ENCODE measurements at regions not wholly inside any gene's neighbourhood (a gene's known extent, or its start where the extent isn't known, plus 50 kb on each side); places are given as distances from the start of the nearest gene placed in this dataset.
"Not testable (repeated sequence)": the region's sequence is repeated elsewhere in the genome, so short reads cannot be mapped to it uniquely, and the experiment has no call there.

GRCh38 chr10:63965846-63966245, 444.6 kb downstream of the REEP3 start:
- H3K27ac Mint-ChIP-seq = no peak overlapping the region
- no peaks in the 10 kb centered on the region for H3K27me3 Mint-ChIP-seq
- H3K4me1 Mint-ChIP-seq = no peaks in the 10 kb centered on the region
- no peak overlapping the region for H3K4me3 Mint-ChIP-seq
- CTCF ChIA-PET = no interaction called here
- no peaks in the 10 kb centered on the region for H3K9me3 Mint-ChIP-seq
- POLR2A ChIA-PET = no interaction called here
- H3K36me3 Mint-ChIP-seq (ENCODE audit: low read depth) = no peaks in the 10 kb centered on the region
- no peak for DNase-seq

DNA sequence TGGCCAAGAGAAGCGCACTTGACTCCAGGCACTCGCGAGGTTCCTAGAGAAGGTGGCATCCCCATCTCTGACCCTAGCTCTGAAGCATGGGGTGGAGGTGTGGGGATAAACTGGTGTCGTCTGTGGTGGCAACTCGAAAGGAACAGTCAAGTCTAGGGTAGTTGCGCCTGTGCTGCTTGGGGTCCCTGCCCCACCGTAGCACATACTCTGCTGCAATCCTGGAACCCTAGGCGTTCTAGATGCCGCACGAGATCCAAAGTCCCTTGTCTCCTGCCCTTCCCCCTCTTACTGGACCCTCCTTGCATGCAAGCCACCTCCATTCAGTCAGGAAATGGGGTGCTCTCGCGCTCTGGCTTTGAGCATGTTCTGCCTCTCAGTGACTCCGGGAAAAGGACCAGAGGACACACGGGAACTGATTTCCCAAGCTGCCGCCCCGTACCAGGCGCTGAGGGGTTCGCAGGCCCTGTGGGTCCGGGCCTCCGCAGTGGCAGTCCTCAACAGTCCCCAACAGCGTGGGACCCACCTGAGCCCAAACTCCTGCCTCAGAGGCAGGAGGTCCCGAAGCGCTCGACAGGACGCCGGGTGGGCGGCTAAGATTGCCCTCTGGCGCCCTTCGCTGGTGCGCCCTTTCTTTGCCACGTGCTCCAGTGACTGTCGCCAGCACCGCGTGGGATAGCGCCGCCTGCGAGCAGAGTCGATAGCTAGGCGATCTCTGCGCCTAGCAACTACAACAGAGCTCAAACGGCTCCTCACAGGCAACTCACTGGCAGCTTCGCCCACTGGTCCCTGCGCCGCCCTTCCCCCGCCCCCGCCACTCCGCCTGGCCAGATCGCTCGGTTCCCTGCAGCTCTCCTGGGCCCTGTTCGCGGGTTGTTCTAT, 452.0 kb downstream of the REEP3 start:
- Mint-ChIP-seq H3K4me1 (no peaks in the 10 kb centered on the region), H3K27me3 (no peaks in the 10 kb centered on the region), H3K9me3 (no peaks in the 10 kb centered on the region), H3K36me3 (ENCODE audit: low read depth) (no peaks in the 10 kb centered on the region), H3K27ac (no peak overlapping the region), H3K4me3 (no peak overlapping the region)
- DNase-seq = no peak
- ChIA-PET CTCF (no interaction called here), POLR2A (no interaction called here)

- Mint-ChIP-seq H3K9me3 (no peaks in the 10 kb centered on the region), H3K4me3 (no peak overlapping the region), H3K4me1 (no peaks in the 10 kb centered on the region), H3K27ac (no peak overlapping the region), H3K27me3 (peaks cover 2% of the 10 kb centered on the region), H3K36me3 (ENCODE audit: low read depth) (no peaks in the 10 kb centered on the region)
- CTCF ChIA-PET = no interaction called here
- DNase-seq = peak; percentile 41
- POLR2A ChIA-PET = no interaction called here
Measured at GRCh38 chr10:63976538-63976937, 455.3 kb downstream of the REEP3 start.

GRCh38 chr10:63977329-63977923, 456.2 kb downstream of the REEP3 start:
- DNase-seq = peak; percentile 40
- CTCF ChIA-PET = interaction anchor here (1.0 kb wide), 1 partner anchor 19 kb away, joined by 3 read pairs; no protein-coding TSS in a partner anchor
- Mint-ChIP-seq H3K27me3 (peaks cover 2% of the 10 kb centered on the region), H3K36me3 (ENCODE audit: low read depth) (no peaks in the 10 kb centered on the region), H3K4me3 (no peak overlapping the region), H3K27ac (no peak overlapping the region), H3K9me3 (no peaks in the 10 kb centered on the region), H3K4me1 (no peaks in the 10 kb centered on the region)
- POLR2A ChIA-PET = no interaction called here

- H3K27ac Mint-ChIP-seq; POLR2A ChIA-PET; DNase-seq; H3K27me3 Mint-ChIP-seq; H3K4me1 Mint-ChIP-seq; H3K9me3 Mint-ChIP-seq; H3K4me3 Mint-ChIP-seq; H3K36me3 Mint-ChIP-seq (ENCODE audit: low read depth): not testable (repeated sequence)
- CTCF ChIA-PET = interaction anchor here (0.7 kb wide), 1 partner anchor 1074 kb away, joined by 3 read pairs; no protein-coding TSS in a partner anchor
Measured at GRCh38 chr10:63980870-63981269, 459.7 kb downstream of the REEP3 start.

DNA sequence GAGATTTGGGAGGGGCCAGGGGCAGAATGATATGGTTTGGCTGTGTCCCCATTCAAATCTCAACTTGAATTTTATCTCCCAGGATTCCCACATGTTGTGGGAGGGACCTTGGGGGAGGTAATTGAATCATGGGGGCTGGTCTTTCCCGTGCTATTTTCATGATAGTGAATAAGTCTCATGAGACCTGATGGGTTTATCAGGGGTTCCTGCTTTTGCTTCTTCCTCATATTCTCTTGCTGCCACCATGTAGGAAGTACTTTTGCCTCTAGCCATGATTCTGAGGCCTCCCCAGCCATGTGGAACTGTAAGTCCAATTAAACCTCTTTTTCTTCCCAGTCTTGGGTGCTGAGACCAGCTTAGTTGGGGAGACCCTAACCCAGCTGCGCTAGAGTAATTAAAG, 462.9 kb downstream of the REEP3 start:
- H3K36me3 Mint-ChIP-seq (ENCODE audit: low read depth); H3K4me1 Mint-ChIP-seq; H3K9me3 Mint-ChIP-seq; H3K4me3 Mint-ChIP-seq; POLR2A ChIA-PET; CTCF ChIA-PET; DNase-seq; H3K27ac Mint-ChIP-seq; H3K27me3 Mint-ChIP-seq: not testable (repeated sequence)

GRCh38 chr10:63986536-63986935, 465.3 kb downstream of the REEP3 start:
- no peak for DNase-seq
- Mint-ChIP-seq H3K27ac (no peak overlapping the region), H3K4me3 (no peak overlapping the region), H3K36me3 (ENCODE audit: low read depth) (no peaks in the 10 kb centered on the region), H3K27me3 (no peaks in the 10 kb centered on the region), H3K9me3 (peaks cover 2% of the 10 kb centered on the region), H3K4me1 (no peaks in the 10 kb centered on the region)
- ChIA-PET POLR2A (no interaction called here), CTCF (no interaction called here)

DNA sequence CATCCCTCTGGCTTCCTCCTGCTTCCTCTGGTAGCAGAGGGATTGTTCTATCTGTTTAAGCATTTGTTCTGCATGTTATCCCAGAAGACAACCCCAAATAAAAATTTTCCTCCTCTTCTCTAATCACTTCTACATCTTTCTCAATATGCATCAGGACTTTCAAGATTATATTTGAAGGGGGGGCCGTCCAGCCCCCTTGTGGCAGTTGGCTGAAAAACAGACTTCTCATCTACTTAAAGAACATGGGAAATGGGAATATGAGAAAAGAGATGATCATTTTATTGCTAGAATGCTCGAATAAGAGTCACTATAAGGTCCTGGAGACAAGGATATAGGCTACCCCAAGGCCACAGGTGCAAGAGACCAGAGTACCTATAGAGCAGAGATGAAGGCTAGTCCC, 466.0 kb downstream of the REEP3 start:
- no peaks in the 10 kb centered on the region for H3K27me3 Mint-ChIP-seq
- CTCF ChIA-PET = no interaction called here
- no peaks in the 10 kb centered on the region for H3K36me3 Mint-ChIP-seq (ENCODE audit: low read depth)
- no peak overlapping the region for H3K27ac Mint-ChIP-seq
- POLR2A ChIA-PET = no interaction called here
- H3K4me3 Mint-ChIP-seq = no peak overlapping the region
- peaks cover 2% of the 10 kb centered on the region for H3K9me3 Mint-ChIP-seq
- no peaks in the 10 kb centered on the region for H3K4me1 Mint-ChIP-seq
- no peak for DNase-seq

GRCh38 chr10:63994371-63994770, 473.2 kb downstream of the REEP3 start:
- Mint-ChIP-seq H3K4me3 (no peak overlapping the region), H3K36me3 (ENCODE audit: low read depth) (no peaks in the 10 kb centered on the region), H3K27ac (no peak overlapping the region), H3K4me1 (no peaks in the 10 kb centered on the region), H3K27me3 (peaks cover 2% of the 10 kb centered on the region), H3K9me3 (peaks cover 2% of the 10 kb centered on the region)
- DNase-seq = no peak
- ChIA-PET POLR2A (no interaction called here), CTCF (no interaction called here)

DNA sequence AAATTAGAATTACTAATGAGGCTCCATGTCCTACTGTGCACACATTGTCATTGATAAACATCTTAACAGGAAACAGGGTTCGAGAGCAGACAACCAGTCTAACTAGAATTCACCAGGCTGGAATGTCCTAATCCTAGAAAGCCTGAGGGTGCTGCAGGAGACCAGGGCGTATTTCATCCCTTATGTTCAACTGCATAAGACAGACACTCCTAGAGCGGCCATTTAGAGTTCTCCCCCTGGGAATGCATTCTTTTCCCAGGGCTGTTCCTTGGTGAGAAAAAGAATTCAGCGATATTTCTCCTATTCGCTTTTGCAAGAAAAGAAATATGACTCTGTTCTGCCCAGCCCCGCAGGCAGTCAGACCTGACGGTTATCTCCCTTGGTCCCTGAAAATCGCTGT, 486.0 kb downstream of the REEP3 start:
- no peak for DNase-seq
- H3K27ac Mint-ChIP-seq = no peak overlapping the region
- CTCF ChIA-PET = no interaction called here
- H3K9me3 Mint-ChIP-seq = peaks cover 3% of the 10 kb centered on the region
- no peaks in the 10 kb centered on the region for H3K27me3 Mint-ChIP-seq
- no peaks in the 10 kb centered on the region for H3K36me3 Mint-ChIP-seq (ENCODE audit: low read depth)
- POLR2A ChIA-PET = no interaction called here
- no peak overlapping the region for H3K4me3 Mint-ChIP-seq
- H3K4me1 Mint-ChIP-seq = no peaks in the 10 kb centered on the region

- CTCF ChIA-PET = no interaction called here
- Mint-ChIP-seq H3K36me3 (ENCODE audit: low read depth) (no peaks in the 10 kb centered on the region), H3K4me1 (no peaks in the 10 kb centered on the region), H3K27me3 (no peaks in the 10 kb centered on the region), H3K4me3 (no peak overlapping the region), H3K9me3 (peaks cover under 1% of the 10 kb centered on the region), H3K27ac (no peak overlapping the region)
- POLR2A ChIA-PET = no interaction called here
- DNase-seq = no peak
Measured at GRCh38 chr10:64010711-64011110, 489.5 kb downstream of the REEP3 start.

DNA sequence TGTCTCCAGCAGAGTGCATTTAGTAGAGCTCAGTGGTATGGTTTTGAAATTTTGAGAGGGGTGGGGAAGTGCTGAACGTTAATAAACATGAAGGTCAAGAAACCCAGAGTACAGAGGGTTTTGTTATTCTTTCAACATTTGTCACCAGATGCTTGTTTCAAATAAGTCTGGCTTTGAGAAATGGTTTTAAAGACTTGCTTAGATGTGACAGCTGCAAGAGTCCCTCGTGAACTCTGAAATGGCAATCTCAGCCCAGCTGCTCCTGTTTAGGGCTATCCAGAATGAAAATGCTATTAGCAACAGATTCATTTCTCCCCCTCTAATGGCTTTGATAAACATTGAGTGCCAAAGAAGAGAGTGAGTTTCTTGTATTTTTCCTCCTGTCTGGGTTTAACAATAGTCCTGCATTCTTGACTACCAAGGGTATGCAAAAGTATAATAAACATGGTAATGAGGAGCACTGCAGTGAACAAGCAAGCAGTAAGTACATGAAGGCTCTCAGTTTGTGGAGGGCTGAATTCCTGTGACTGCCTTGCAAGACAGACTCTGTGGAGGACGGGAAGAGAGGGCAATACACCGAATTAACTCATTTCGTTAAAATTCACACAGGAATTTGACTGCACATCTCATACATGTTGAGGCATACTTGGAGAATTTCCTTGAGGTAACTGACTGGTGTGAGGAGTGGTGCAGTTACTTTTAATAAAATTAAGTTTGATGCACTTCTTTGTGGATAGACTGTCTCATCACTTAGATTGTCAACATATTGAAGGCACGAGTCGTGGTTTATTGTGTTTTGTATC, 490.9 kb downstream of the REEP3 start:
- CTCF ChIA-PET = no interaction called here
- DNase-seq = no peak
- no peaks in the 10 kb centered on the region for H3K27me3 Mint-ChIP-seq
- H3K27ac Mint-ChIP-seq = no peak overlapping the region
- H3K4me1 Mint-ChIP-seq = no peaks in the 10 kb centered on the region
- no peak overlapping the region for H3K4me3 Mint-ChIP-seq
- POLR2A ChIA-PET = no interaction called here
- H3K9me3 Mint-ChIP-seq = no peaks in the 10 kb centered on the region
- H3K36me3 Mint-ChIP-seq (ENCODE audit: low read depth) = no peaks in the 10 kb centered on the region

DNA sequence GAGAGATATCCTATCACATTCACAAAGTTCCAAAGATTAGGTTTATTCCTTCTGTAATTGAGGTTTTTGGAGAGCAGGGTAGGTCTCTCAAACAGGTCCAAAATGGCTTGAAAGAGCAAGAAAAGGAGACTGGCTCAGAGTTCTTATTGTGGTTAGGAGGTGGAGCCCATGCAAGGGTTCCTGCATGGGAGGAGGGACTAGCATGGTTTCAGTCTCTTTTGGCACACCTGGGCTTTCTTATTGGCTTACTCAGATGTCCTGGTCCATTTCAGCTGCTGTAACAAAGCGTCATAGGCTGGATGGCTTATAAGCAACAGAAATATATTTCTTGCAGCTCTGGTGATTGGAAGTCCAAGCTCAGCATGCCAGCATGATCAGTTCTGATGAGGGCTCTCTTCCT, 493.1 kb downstream of the REEP3 start:
- no peak for DNase-seq
- POLR2A ChIA-PET = no interaction called here
- Mint-ChIP-seq H3K4me3 (no peak overlapping the region), H3K27ac (no peak overlapping the region), H3K36me3 (ENCODE audit: low read depth) (no peaks in the 10 kb centered on the region), H3K4me1 (no peaks in the 10 kb centered on the region), H3K9me3 (no peaks in the 10 kb centered on the region), H3K27me3 (no peaks in the 10 kb centered on the region)
- CTCF ChIA-PET = interaction anchor here (0.6 kb wide), 1 partner anchor 404 kb away, joined by 3 read pairs; no protein-coding TSS in a partner anchor
